ENCODE measurements at regions not wholly inside any gene's neighbourhood (a gene's known extent, or its start where the extent isn't known, plus 50 kb on each side); places are given as distances from the start of the nearest gene placed in this dataset.
"Not testable (repeated sequence)": the region's sequence is repeated elsewhere in the genome, so short reads cannot be mapped to it uniquely, and the experiment has no call there.

- DNase-seq: no peak
Measured at GRCh38 chr3:164927728-164928127, 150.6 kb downstream of the SI start.

GRCh38 chr3:164918905-164919304 is 159.4 kb downstream of the SI start:
- no peak for DNase-seq

- DNase-seq: no peak
Measured at GRCh38 chr3:164912916-164913315, 165.4 kb downstream of the SI start.

- DNase-seq: no peak
Measured at GRCh38 chr3:164903820-164904451, 174.4 kb downstream of the SI start.

GRCh38 chr3:164897342-164897741 is 181.0 kb downstream of the SI start:
- DNase-seq: peak in 1 of 2 donors; percentile 2

GRCh38 chr3:164890061-164890460 is 188.2 kb downstream of the SI start:
- DNase-seq: no peak

DNA sequence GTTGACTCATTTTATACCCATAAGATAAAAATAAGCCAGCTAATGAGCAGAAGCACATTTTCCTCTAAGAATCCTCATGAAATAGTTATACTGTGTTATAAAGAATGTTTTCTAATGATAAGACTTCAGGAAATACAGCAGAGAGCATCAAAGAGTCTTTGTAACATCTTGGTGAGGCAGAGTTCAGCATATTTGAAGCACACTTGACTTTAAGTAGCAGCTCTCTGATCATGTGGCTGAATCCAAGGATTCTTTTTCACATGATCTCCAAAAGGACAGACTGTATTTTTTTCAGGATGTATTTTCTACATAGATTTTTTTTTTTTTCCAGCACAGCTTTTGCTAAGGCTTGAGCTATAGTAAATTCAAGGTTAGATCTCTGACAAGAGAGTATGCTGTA is 195.1 kb downstream of the SI start:
- no peak for DNase-seq

GRCh38 chr3:164879201-164879600 is 199.1 kb downstream of the SI start:
- no peak for DNase-seq

DNA sequence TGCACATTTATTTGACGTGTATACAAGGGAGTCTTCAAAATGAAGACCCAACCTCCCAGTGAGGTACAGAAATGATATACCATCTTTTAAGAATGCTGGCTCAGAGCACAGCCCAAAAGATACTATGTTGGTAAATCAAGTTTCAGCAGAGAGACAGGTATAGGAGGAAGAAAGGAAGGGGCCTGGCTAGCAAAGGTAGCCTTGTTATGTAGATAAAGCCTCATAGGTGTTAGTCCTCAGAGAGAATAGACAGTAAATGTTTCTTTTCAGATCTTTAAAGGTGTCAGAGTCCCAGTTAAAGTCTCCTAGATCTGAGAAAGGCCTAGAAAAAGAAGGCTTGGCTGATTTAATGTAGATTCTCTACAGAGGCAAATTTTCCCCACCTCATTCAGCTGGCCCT is 213.8 kb downstream of the SI start:
- DNase-seq: no peak

- DNase-seq: no peak
Measured at GRCh38 chr3:164852866-164853265, 225.4 kb downstream of the SI start.

DNA sequence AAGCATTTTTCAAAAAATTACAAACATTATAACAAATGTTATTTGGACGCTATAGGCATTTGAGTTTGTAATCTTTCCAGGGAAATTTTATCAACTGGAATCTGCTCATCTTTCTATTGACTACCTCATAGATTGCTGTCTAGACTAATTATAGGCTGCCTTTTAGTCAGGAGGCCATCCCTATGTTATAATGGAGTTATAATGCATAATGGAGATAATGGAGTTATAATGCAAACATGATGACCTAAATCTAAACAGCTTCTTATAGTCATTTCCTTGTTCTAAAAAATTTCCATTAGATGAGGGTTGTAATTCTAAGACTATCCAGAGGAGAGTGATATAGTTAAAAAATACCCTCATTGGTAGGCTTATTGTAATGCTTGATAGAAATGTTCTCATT is 226.4 kb downstream of the SI start:
- DNase-seq: no peak

GRCh38 chr3:164851204-164851603 is 227.1 kb downstream of the SI start:
- DNase-seq: no peak

- no peak for DNase-seq
Measured at GRCh38 chr3:164848923-164849322, 229.4 kb downstream of the SI start.

GRCh38 chr3:164845739-164846138 is 232.6 kb downstream of the SI start:
- DNase-seq: no peak

DNA sequence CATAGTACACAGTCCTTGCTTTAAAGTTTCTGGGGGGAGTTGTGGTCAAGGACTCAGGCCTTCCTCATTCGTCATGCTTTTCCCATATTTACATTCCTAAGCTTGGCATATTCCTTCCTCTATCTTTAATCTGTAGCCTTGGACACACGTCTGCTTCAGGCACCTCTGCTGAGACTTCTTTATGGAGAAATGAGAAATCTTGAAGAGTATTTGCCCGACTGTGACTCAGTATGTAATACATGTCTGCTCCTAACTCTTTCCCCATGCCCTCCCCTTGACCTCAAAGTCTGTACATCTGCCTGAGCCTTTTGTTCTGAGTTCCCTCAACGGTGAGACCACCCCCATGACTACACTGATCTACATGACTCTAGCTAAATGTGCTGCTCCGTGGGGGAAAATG is 246.1 kb downstream of the SI start:
- no peak for DNase-seq

- no peak for DNase-seq
Measured at GRCh38 chr3:164818318-164818717, 260.0 kb downstream of the SI start.

DNA sequence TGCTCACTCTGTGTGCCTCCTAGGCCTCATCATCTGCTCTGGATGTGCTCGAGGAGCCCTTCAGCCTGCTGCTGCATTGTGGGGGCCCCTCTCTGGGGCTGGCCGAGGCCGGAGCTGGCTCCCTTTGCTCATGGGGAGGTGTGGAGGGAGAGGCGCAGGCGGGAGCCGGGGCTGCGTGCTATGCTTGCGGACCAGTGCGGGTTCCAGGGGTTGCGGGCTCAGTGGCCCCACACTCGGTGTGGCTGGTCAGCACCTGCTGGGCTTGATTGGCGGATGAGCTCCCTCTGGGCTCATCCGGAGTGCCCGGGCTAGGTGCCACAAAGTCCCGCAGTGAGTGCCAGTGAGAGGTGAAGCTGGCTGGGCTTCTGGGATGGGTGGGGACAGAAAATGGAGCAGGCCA is 264.2 kb downstream of the SI start:
- no peak for DNase-seq

- no peak for DNase-seq
Measured at GRCh38 chr3:164812042-164812441, 266.3 kb downstream of the SI start.

DNA sequence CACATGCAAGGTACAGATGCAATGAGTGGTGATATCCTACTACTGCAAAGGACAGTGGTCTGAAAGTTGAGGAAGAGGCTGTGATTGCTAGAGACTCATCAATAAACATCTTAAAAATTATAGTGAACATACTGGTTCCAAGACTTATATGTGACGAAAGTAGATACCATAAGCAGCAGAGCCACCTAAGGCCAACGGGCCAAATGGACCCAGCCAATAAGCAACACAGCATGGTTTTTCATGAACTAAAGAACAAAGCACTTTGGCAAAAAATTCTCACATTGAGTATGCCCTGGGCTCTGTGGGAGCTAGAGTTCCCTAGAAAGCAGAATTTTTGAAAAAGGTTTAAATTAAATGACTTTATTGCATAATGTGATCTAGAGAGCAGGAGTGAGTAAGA is 272.1 kb downstream of the SI start:
- no peak for DNase-seq

- no peak for DNase-seq
Measured at GRCh38 chr3:164794099-164794498, 284.2 kb downstream of the SI start.

DNA sequence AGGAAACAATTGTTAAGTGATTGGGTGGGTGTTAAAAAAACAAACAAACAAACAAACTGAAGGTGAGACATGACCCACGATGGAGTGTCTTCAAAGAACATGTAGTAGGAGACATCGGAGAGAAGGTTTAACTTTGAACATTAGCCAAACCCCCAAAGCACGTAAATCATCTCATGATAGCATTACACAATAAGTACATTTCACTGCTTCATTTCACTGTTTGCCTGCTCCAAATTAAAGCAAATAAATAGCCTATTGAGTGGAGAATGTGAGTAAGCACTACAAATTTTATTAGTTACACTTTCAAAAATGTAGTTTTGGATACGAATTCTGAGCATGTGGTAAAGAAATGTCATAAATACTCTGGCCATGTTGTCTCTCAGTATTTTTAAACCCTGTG is 287.0 kb downstream of the SI start:
- no peak for DNase-seq

DNA sequence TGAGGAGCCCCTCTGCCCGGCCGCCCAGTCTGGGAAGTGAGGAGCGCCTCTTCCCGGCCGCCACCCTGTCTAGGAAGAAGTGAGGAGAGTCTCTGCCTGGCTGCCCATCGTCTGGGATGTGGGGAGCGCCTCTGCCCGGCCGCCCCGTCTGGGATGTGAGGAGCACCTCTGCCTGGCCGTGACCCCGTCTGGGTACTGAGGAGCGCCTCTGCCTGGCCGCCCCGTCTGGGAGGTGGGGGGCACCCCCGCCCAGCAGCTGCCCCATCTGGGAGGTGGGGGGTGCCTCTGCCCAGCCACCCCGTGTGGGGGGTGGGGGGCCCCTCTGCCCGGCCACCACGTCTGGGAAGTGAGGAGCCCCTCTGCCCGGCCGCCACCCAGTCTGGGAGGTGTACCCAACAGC is 293.9 kb downstream of the SI start:
- not testable (repeated sequence) for DNase-seq

DNA sequence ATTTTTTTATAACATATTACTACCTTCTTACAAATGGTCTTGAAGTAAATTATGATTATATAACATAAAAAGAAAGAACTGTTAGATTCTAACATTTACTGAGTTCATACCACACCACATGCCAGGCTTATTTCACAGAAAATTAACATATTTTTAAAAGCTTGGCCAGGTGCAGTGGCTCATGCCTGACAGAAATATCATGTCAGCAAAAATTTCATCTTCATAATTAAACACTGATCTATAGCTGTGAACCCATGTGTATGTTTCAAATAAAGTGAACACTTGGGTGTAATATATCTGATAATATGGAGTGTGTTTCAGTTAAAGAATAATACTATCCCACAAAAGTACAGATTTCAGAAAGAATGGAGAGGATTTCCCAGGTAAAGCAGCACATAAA is 296.5 kb downstream of the SI start:
- no peak for DNase-seq

DNA sequence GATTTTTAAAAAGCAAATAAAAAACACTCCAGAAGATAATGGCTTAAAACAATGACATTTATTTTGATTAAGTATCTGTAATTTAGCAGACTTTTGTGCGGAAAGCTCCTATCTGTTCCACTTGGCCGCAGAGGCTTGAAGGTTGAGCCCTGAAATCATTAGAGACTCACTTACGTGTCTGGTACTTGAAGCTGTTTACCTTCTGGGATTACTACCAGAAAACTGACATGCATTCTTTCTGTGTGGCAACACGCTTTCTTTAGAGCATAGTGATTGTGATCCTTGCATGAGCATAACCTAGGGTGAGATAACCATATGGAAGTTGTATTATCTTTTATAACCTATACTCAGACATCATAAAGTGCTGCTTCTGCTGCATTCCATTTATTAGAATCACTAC is 298.5 kb downstream of the SI start:
- no peak for DNase-seq

DNA sequence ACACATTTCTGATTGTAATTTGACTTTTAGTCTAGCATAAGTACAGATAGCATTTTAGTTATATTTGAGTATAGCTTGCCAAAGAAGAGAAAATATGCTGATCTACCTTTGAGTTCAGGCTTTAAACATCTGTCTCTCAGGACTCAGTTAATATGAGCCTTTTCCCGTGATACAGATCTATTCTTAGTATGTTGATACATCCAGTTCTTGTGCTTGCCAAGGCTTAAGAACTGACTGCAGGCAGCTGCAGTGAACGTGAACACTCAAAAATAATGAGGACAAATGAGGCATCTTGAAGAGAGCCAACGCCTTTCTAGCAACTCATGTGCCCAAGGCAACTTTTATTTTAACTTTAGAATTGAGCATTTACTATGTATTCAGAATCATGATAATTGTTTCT is 325.5 kb downstream of the SI start:
- DNase-seq: no peak

Data from right lung (tissue), 2 donors.